ENCODE measurements at regions not wholly inside any gene's neighbourhood (a gene's known extent, or its start where the extent isn't known, plus 50 kb on each side); places are given as distances from the start of the nearest gene placed in this dataset.

GRCh38 chr5:117204926-117205869 lies 630.6 kb upstream of the SEMA6A start:
- TF ChIP-seq CBFB (CRISPR knock-in tag; IDR thresholded peaks at IDR 0.05; ENCODE audit: low read depth) (no peak), CTCF (IDR thresholded peaks at IDR 0.05) (no peak), NFYB (CRISPR knock-in tag; conservative IDR thresholded peaks at IDR 0.05; ENCODE audit: low read depth) (no peak), NFE2L1 (CRISPR knock-in tag; IDR thresholded peaks at IDR 0.05) (no peak), CREB1 (CRISPR knock-in tag; IDR thresholded peaks at IDR 0.05) (no peak), ZNF121 (CRISPR knock-in tag; IDR thresholded peaks at IDR 0.05) (no peak), ZNF263 (CRISPR knock-in tag; IDR thresholded peaks at IDR 0.05; ENCODE audit: low read depth) (no peak), MYBL2 (CRISPR knock-in tag; IDR thresholded peaks at IDR 0.05) (no peak), RORB (CRISPR knock-in tag; IDR thresholded peaks at IDR 0.05) (no peak)
